ENCODE measurements at regions not wholly inside any gene's neighbourhood (a gene's known extent, or its start where the extent isn't known, plus 50 kb on each side); places are given as distances from the start of the nearest gene placed in this dataset.

GRCh38 chr2:71919708-71920107, 228.0 kb downstream of the CYP26B1 start:
- no peak for DNase-seq

- DNase-seq = no peak
Measured at GRCh38 chr2:71910277-71910676, 237.4 kb downstream of the CYP26B1 start.

- DNase-seq = no peak
Measured at GRCh38 chr2:71908798-71909197, 238.9 kb downstream of the CYP26B1 start.

- DNase-seq = no peak
Measured at GRCh38 chr2:71907503-71907902, 240.2 kb downstream of the CYP26B1 start.

- DNase-seq = no peak
Measured at GRCh38 chr2:71906357-71906973, 241.2 kb downstream of the CYP26B1 start.

GRCh38 chr2:71905205-71905604, 242.5 kb downstream of the CYP26B1 start:
- no peak for DNase-seq

GRCh38 chr2:71903841-71904240, 243.8 kb downstream of the CYP26B1 start:
- DNase-seq = no peak

- no peak for DNase-seq
Measured at GRCh38 chr2:71901466-71901865, 246.2 kb downstream of the CYP26B1 start.

- no peak for DNase-seq
Measured at GRCh38 chr2:71898851-71899681, 248.6 kb downstream of the CYP26B1 start.

GRCh38 chr2:71898375-71898774, 249.3 kb downstream of the CYP26B1 start:
- no peak for DNase-seq

- DNase-seq = no peak
Measured at GRCh38 chr2:71897836-71898235, 249.8 kb downstream of the CYP26B1 start.

GRCh38 chr2:71897137-71897480, 250.6 kb downstream of the CYP26B1 start:
- no peak for DNase-seq

- DNase-seq = no peak
Measured at GRCh38 chr2:71896385-71897136, 251.1 kb downstream of the CYP26B1 start.

GRCh38 chr2:71895320-71896161, 252.1 kb downstream of the CYP26B1 start:
- DNase-seq = no peak

- no peak for DNase-seq
Measured at GRCh38 chr2:71894261-71894660, 253.4 kb downstream of the CYP26B1 start.

- DNase-seq = no peak
Measured at GRCh38 chr2:71893646-71894045, 254.0 kb downstream of the CYP26B1 start.

GRCh38 chr2:71892896-71893295, 254.8 kb downstream of the CYP26B1 start:
- no peak for DNase-seq

GRCh38 chr2:71892423-71892730, 255.3 kb downstream of the CYP26B1 start:
- DNase-seq = no peak

GRCh38 chr2:71891719-71892422, 255.8 kb downstream of the CYP26B1 start:
- DNase-seq = no peak

- DNase-seq = no peak
Measured at GRCh38 chr2:71891155-71891554, 256.5 kb downstream of the CYP26B1 start.

- no peak for DNase-seq
Measured at GRCh38 chr2:71889759-71890684, 257.6 kb downstream of the CYP26B1 start.
